Dermis blood vessel endothelial cell (primary cell): ENCODE measurements at regions not wholly inside any gene's neighbourhood (a gene's known extent, or its start where the extent isn't known, plus 50 kb on each side); places are given as distances from the start of the nearest gene placed in this dataset.

ENCODE experiments used
- DNase-seq: peaks from one replicate; pipeline ENCODE4 v3.0.0; 2010

- DNase-seq = no peak
Measured at GRCh38 chr20:59376109-59376841, 75.9 kb downstream of the EDN3 start.

DNA sequence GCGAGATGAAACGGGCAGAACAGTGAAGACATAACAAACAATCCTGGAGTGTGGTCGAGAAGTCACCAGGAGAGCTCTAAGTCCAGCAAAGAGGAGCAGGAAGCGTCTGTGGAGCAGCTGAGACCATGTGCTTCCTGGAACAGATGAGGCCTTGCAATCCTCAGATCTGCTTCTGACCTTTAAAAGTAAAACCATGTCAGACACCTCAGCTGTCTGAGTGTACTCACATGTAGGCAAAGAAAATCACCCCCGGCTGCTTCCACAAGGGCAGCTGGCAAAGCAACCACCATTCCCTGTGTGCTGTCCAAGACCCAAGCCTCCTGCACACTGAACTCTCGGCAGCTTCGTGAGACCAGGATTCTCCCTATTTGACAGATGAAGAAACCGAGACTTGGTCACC is 76.6 kb downstream of the EDN3 start:
- DNase-seq = no peak

- DNase-seq = no peak
Measured at GRCh38 chr20:59377842-59378241, 77.4 kb downstream of the EDN3 start.

GRCh38 chr20:59378396-59378795 is 78.0 kb downstream of the EDN3 start:
- no peak for DNase-seq

GRCh38 chr20:59378966-59379365 is 78.6 kb downstream of the EDN3 start:
- no peak for DNase-seq

- DNase-seq = no peak
Measured at GRCh38 chr20:59381689-59382088, 81.3 kb downstream of the EDN3 start.

DNA sequence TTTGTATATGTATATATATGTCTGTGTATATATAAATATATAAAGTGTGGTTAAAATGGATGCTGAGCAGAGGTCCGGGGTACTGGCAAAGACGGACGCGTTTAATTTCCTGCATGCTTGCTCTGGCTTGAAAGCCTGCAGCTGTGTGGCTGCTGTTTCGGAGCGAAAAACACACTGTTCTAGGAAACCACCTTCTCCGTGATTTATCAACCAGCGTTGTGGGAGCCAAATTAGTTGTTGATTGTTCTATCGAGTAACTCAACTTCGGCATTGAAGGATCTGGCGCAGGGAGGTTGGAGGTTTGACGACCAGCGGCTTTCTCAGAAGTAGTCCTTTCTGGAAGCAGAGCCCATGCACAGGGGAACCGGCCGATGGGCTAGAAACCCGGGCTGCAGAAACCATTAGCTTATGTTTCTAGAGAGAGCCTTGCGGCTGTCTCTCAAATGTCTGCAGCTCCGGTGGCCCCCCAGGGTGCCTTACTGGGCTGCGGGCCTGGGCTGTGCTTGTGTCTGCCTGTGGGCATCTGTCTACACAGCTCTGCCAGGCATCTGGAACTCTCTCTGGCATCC is 81.8 kb downstream of the EDN3 start:
- no peak for DNase-seq

GRCh38 chr20:59382907-59383306 is 82.5 kb downstream of the EDN3 start:
- DNase-seq = no peak

GRCh38 chr20:59385038-59385437 is 84.6 kb downstream of the EDN3 start:
- DNase-seq = no peak

DNA sequence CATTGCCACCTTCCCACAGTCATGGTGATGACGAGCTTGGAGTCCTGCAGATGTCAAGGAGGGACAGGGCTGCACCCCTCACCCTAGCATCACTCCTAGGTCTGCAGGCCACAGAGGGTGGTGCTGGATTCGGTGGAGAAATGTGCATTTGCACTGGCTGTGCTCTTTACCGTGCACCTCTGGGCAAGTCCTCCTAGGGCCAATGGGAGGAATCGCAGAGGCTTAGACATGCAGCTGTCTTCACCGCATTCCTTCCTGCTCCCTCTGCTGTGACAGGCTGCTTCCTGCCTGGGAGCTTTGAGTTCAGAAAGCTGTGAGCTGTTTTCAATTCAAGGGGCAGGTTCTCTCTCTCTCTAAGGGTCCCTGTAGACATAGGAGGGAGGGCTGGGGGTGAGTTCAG is 85.1 kb downstream of the EDN3 start:
- no peak for DNase-seq

- DNase-seq = no peak
Measured at GRCh38 chr20:59386809-59387208, 86.4 kb downstream of the EDN3 start.

DNA sequence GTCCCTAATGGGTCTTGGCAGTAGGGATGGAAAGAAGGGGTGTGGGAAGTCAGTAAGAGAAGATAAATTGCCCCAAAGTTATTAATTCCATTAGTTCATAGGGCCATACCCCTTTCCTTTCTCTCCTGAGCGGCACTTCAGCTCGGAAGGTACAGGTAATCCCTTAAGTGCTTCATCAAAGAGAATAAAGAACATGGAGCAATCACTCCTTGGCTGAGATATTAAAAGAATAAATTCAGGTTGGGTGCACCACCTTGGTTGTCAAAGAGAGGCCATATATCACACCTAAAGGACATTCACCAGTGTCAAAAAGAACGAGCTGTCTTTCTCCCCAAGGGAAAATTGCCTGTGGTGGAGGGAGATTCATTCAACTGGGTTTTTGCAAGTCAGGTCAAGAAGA is 87.5 kb downstream of the EDN3 start:
- no peak for DNase-seq

GRCh38 chr20:59388402-59388801 is 88.0 kb downstream of the EDN3 start:
- no peak for DNase-seq

DNA sequence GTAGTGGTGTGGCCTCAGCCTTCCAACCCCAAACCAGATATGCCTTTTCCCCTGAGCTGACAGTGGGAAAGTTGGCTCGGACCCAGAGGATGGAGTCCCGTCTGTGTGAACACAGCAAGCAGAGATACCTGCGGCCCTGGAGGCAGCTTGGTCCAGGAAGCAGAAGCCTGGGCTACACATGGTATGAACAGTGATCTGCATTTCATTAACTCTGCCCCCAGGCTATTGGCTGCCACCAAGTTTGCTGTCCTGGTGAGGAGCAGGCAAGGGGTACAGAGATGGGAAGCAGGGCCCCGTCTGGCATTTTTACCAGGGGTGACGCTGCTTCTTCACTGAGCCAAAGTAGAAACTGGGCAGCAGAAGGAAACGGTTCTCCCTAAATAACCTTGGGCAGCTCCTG is 90.0 kb downstream of the EDN3 start:
- no peak for DNase-seq

DNA sequence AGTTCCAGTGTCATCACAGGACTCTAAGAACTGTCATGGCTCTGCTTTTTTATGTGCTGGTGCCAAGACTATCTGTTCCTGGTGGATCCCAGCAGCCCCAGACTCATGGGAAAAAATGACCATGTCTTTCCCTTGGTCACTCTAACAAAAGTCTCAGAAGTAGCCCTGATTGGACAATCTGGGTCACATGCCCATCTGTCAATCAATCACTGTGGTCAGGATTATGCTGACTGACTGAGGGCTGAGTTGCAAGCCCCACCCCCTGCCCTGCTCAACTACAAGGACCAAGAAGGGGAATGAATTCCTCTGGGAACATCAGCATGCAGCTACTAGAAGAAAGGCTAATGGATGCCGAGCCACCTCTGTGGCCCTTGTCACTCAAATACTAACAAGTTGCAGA is 91.6 kb downstream of the EDN3 start:
- no peak for DNase-seq

GRCh38 chr20:59392736-59393135 is 92.3 kb downstream of the EDN3 start:
- DNase-seq = no peak

GRCh38 chr20:59393142-59393541 is 92.7 kb downstream of the EDN3 start:
- DNase-seq = no peak

DNA sequence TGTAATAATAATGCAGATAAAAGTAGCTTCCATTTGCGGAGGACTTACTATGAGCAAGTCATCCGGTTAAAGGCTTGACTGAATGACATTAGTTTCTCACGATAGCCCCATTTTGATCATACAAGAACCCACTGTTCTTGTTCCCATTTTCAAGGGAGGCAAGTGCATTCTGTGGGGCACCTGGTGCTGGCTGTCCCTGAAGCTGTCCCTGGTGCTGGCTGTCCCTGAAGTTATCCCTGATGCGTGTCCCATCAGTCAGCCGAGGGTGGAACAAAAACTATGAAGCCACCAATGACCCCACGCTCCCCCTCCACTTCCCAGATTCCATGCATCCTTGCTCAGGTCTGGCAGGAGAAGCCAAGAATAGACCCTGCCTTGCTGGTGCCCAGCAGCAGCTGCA is 95.3 kb downstream of the EDN3 start:
- DNase-seq = no peak

DNA sequence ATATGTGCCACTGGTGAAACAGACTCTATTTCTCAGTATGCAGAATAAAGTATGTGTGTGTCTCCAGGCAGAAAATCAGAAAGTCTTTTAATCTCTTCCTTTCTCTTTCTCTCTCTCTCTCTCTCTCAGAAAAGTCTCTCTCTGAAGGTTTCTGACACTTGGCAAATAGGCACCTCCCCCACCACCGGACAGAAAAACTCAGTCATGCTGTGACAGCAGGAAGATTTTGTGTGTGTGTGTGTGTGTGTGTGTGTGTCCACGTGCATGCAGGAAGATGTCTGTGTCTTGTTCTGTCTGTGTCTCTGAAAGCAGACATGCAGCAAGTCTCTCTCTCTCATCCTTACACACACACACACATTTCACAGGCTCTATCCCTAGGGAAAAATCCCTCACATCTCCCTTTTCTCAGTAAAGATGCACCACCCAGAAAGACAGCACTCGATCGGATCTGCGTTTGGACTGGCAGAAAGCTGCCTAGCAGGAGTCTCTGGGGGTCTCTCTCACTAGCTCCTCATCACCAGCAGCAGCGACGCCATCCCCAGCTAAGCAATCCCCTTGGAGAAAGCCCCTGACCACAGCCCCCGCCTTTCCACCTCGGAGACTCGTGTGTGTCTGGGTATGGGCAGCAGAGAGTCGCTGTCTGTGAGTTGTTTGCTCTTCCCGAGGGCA is 98.3 kb downstream of the EDN3 start:
- no peak for DNase-seq

- DNase-seq = no peak
Measured at GRCh38 chr20:59399426-59400099, 99.2 kb downstream of the EDN3 start.

- DNase-seq = peak; percentile 1
Measured at GRCh38 chr20:59400708-59401107, 100.3 kb downstream of the EDN3 start.

DNA sequence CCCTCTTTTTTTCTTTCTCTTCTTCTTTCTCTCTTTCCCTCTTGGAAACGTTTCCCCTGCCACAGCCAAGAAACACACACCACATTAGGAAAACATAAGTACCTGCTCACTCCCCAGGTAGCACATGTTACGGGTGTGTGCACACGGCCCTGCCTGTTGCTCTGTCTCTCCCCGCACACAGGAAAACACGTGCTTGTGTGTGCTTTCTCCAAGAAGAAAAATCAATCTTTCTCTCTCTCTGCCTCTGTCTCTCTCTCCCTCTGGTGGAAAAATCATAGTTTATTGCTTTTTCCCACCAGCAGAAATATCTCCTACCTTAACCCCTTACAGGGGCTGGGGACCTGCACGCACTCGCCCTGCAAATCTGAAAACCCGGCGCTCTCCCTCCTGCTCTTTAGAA is 102.3 kb downstream of the EDN3 start:
- DNase-seq = no peak

DNA sequence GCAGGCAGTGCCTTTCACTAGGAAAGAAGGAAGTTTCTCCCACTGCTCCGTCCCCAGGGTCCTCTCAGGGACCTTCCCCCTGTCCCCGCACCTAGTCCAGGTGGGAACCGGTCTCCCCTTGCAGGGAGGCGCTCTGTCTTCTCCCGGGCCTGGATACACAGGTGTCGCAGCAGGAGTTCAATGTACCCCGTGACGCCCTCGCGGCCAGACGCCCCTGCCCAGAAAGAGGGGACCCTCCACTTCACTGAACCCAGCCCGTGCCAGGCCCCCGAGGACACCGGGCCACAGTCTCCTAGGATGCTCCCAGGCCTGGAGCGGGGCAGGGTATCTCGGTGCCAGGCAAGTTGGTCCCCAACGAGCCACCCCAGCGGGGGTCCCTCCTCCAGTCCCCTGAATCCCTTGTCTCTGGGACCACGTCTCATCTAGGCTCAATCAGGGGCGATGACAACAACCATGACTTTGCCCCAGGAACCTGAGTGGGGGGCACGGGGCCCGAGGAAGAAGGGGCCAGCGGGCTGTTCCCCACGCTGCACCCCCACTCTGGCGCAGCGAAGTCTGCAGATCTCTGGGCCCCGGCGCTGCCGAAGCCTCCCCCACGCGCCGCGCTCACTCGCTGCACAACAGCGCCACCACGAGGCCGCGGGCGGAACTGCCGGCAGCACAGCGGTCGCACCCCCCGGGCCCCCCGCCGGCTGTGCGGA is 103.0 kb downstream of the EDN3 start:
- peak; percentile 43 for DNase-seq
